HG03571 (cell line): ENCODE measurements at regions not wholly inside any gene's neighbourhood (a gene's known extent, or its start where the extent isn't known, plus 50 kb on each side); places are given as distances from the start of the nearest gene placed in this dataset.

Source experiments
- ATAC-seq: cut with Tn5 transposase; IDR thresholded peaks from one replicate; pipeline ENCODE4 v1.9.1; 2021; ENCODE audit not compliant: unreplicated experiment

GRCh38 chr1:217313096-217313495, 317.8 kb downstream of the GPATCH2 start:
- no peak for ATAC-seq

GRCh38 chr1:217311766-217312165, 319.1 kb downstream of the GPATCH2 start:
- no peak for ATAC-seq

GRCh38 chr1:217311269-217311668, 319.6 kb downstream of the GPATCH2 start:
- ATAC-seq, result no peak

GRCh38 chr1:217281332-217281731, 349.6 kb downstream of the GPATCH2 start:
- ATAC-seq, result no peak

- ATAC-seq, result no peak
Observed at GRCh38 chr1:217275655-217276398, 355.1 kb downstream of the GPATCH2 start.

GRCh38 chr1:217274927-217275654, 355.8 kb downstream of the GPATCH2 start:
- no peak for ATAC-seq

- ATAC-seq, result no peak
Observed at GRCh38 chr1:217274416-217274815, 356.5 kb downstream of the GPATCH2 start.

- no peak for ATAC-seq
Observed at GRCh38 chr1:217273866-217274265, 357.0 kb downstream of the GPATCH2 start.

- ATAC-seq, result no peak
Observed at GRCh38 chr1:217272385-217272784, 358.5 kb downstream of the GPATCH2 start.

- ATAC-seq, result no peak
Observed at GRCh38 chr1:217270101-217270500, 360.8 kb downstream of the GPATCH2 start.

GRCh38 chr1:217268058-217268457, 362.8 kb downstream of the GPATCH2 start:
- ATAC-seq, result no peak

GRCh38 chr1:217261636-217262035, 369.3 kb downstream of the GPATCH2 start:
- no peak for ATAC-seq

GRCh38 chr1:217260676-217261075, 370.2 kb downstream of the GPATCH2 start:
- no peak for ATAC-seq

GRCh38 chr1:217253985-217254384, 376.9 kb downstream of the GPATCH2 start:
- ATAC-seq, result no peak

GRCh38 chr1:217253351-217253750, 377.5 kb downstream of the GPATCH2 start:
- no peak for ATAC-seq

- no peak for ATAC-seq
Observed at GRCh38 chr1:217251121-217251520, 379.8 kb downstream of the GPATCH2 start.

GRCh38 chr1:217249857-217250256, 381.0 kb downstream of the GPATCH2 start:
- no peak for ATAC-seq

- no peak for ATAC-seq
Observed at GRCh38 chr1:217244971-217245370, 385.9 kb downstream of the GPATCH2 start.

GRCh38 chr1:217240656-217241055, 390.2 kb downstream of the GPATCH2 start:
- no peak for ATAC-seq

- ATAC-seq, result no peak
Observed at GRCh38 chr1:217238945-217239344, 391.9 kb downstream of the GPATCH2 start.

GRCh38 chr1:217230412-217230811, 400.5 kb downstream of the GPATCH2 start:
- no peak for ATAC-seq

GRCh38 chr1:217228689-217229088, 402.2 kb downstream of the GPATCH2 start:
- no peak for ATAC-seq
